ENCODE measurements at regions not wholly inside any gene's neighbourhood (a gene's known extent, or its start where the extent isn't known, plus 50 kb on each side); places are given as distances from the start of the nearest gene placed in this dataset.

DNA sequence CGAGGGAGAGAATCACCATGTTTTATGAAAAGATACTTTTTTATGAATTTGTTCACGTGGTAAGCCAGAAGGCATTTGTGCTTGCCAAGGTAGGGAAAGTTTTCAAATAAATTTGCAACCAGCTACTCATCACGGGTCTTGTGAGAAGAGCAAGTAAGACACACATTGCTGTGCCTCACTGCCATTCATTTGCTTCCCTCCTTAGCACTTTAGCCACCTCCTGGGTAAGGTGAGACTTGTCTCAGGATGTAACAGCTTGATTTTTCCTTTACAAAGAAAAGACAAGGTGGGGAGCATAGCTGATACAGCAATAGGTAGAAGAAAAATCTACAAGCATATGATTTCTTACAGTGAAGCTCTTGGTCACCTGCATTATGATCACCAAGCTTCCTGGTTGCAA is 342.4 kb upstream of the GRM3 start:
- no peak for DNase-seq
- no peak overlapping the region for H3K4me3 Mint-ChIP-seq
- no peak overlapping the region for H3K27ac Mint-ChIP-seq
- H3K36me3 Mint-ChIP-seq, result no peaks in the 10 kb centered on the region
- peaks cover 8% of the 10 kb centered on the region for H3K9me3 Mint-ChIP-seq
- no peaks in the 10 kb centered on the region for H3K4me1 Mint-ChIP-seq
- H3K27me3 Mint-ChIP-seq, result no peaks in the 10 kb centered on the region

GRCh38 chr7:86295526-86295925 is 348.2 kb upstream of the GRM3 start:
- Mint-ChIP-seq H3K27me3 (no peaks in the 10 kb centered on the region), H3K27ac (no peak overlapping the region), H3K4me3 (no peak overlapping the region), H3K9me3 (peaks cover 3% of the 10 kb centered on the region), H3K4me1 (no peaks in the 10 kb centered on the region), H3K36me3 (no peaks in the 10 kb centered on the region)
- no peak for DNase-seq

GRCh38 chr7:86282014-86282682 is 361.6 kb upstream of the GRM3 start:
- Mint-ChIP-seq H3K36me3 (no peaks in the 10 kb centered on the region), H3K9me3 (peaks cover 4% of the 10 kb centered on the region), H3K27ac (no peak overlapping the region), H3K27me3 (no peaks in the 10 kb centered on the region), H3K4me1 (no peaks in the 10 kb centered on the region), H3K4me3 (no peak overlapping the region)
- no peak for DNase-seq

DNA sequence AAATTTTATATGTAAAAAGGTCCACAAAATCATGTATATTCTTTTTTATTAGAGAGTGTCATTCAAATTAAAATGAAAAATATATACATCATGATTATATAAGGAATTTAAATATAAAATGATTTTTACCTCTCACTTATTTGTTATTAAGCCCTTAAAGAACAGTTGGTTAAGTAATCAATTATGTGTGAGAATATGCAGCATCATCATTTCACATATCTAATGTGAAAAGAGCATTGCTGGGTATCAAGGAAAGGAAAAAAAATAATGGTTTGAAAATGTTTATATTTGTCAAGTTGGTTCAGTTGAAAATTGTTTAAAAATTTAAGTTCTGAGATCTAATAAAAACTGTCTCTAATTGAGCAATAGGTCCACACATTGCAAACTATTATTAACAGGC is 363.6 kb upstream of the GRM3 start:
- no peaks in the 10 kb centered on the region for H3K4me1 Mint-ChIP-seq
- no peaks in the 10 kb centered on the region for H3K27me3 Mint-ChIP-seq
- H3K36me3 Mint-ChIP-seq, result no peaks in the 10 kb centered on the region

DNA sequence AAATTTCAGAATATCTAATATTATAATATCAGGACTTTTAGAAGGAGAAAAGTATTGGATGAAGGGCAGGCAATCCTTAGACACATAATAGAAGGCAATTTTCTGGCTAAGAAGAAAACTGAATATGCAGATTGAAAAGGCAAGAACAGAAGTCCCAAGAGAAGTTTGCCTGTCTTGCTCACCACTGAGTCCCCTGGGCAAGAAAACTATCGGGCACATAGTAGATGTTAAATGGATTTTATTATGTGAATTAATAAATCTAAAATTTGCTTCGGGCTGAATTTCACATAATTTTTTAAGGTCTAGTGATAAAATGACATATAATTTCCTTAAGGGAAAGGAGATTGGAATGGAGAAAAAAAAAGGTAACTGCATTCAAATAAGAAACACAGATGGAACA is 380.9 kb upstream of the GRM3 start:
- Mint-ChIP-seq H3K9me3 (peaks cover 8% of the 10 kb centered on the region), H3K27ac (no peak overlapping the region), H3K36me3 (no peaks in the 10 kb centered on the region), H3K27me3 (no peaks in the 10 kb centered on the region), H3K4me1 (no peaks in the 10 kb centered on the region), H3K4me3 (no peak overlapping the region)
- DNase-seq, result no peak

More for the DNA sequence above, 363.6 kb upstream of the GRM3 start:
- Mint-ChIP-seq H3K9me3 (peaks cover 4% of the 10 kb centered on the region), H3K4me3 (no peak overlapping the region), H3K27ac (no peak overlapping the region)
- DNase-seq, result no peak

- Mint-ChIP-seq H3K4me3 (no peak overlapping the region), H3K27me3 (no peaks in the 10 kb centered on the region), H3K9me3 (peaks cover 11% of the 10 kb centered on the region), H3K4me1 (no peaks in the 10 kb centered on the region), H3K27ac (no peak overlapping the region), H3K36me3 (no peaks in the 10 kb centered on the region)
- no peak for DNase-seq
Measured at GRCh38 chr7:86257894-86258293, 385.8 kb upstream of the GRM3 start.

- Mint-ChIP-seq H3K27me3 (no peaks in the 10 kb centered on the region), H3K36me3 (no peaks in the 10 kb centered on the region), H3K27ac (no peak overlapping the region), H3K9me3 (peaks cover 16% of the 10 kb centered on the region), H3K4me1 (no peaks in the 10 kb centered on the region), H3K4me3 (no peak overlapping the region)
- no peak for DNase-seq
Measured at GRCh38 chr7:86252406-86252805, 391.3 kb upstream of the GRM3 start.

GRCh38 chr7:86248977-86249376 is 394.7 kb upstream of the GRM3 start:
- DNase-seq, result no peak
- Mint-ChIP-seq H3K4me1 (no peaks in the 10 kb centered on the region), H3K27me3 (no peaks in the 10 kb centered on the region), H3K9me3 (peaks cover 17% of the 10 kb centered on the region), H3K4me3 (no peak overlapping the region), H3K27ac (no peak overlapping the region), H3K36me3 (no peaks in the 10 kb centered on the region)

- Mint-ChIP-seq H3K36me3 (no peaks in the 10 kb centered on the region), H3K9me3 (peaks cover 10% of the 10 kb centered on the region)
- DNase-seq, result no peak
Measured at GRCh38 chr7:86243171-86243570, 400.5 kb upstream of the GRM3 start.

DNA sequence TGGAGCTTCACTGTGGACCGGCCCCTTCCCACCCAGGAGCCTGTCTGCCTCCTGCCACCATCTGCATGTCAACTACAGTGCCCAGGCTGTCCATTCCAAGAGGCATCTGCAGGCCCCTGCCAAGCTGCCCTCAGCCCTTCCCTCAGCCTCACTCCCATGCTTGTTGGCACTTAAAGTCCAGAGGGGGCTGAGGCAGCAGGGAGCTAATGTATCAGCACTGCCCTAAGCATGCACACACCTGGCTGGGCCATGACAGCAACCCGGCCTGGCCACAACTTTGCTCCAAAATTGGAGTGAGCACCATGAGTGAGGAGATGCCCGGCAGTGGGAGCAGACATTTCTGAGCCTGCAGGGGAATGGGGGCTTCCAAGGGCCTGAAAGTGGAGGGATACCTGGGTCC is 417.5 kb upstream of the GRM3 start:
- no peaks in the 10 kb centered on the region for H3K27me3 Mint-ChIP-seq
- no peak overlapping the region for H3K27ac Mint-ChIP-seq
- H3K4me3 Mint-ChIP-seq, result no peak overlapping the region
- H3K36me3 Mint-ChIP-seq, result peaks cover 1% of the 10 kb centered on the region
- DNase-seq, result no peak
- no peaks in the 10 kb centered on the region for H3K4me1 Mint-ChIP-seq
- H3K9me3 Mint-ChIP-seq, result peaks cover 20% of the 10 kb centered on the region

More at GRCh38 chr7:86243171-86243570, 400.5 kb upstream of the GRM3 start:
- Mint-ChIP-seq H3K4me3 (no peak overlapping the region), H3K4me1 (no peaks in the 10 kb centered on the region), H3K27me3 (no peaks in the 10 kb centered on the region), H3K27ac (no peak overlapping the region)

- no peaks in the 10 kb centered on the region for H3K27me3 Mint-ChIP-seq
- no peak overlapping the region for H3K4me3 Mint-ChIP-seq
- no peaks in the 10 kb centered on the region for H3K36me3 Mint-ChIP-seq
- DNase-seq, result no peak
- no peak overlapping the region for H3K27ac Mint-ChIP-seq
- peaks cover 14% of the 10 kb centered on the region for H3K9me3 Mint-ChIP-seq
- no peaks in the 10 kb centered on the region for H3K4me1 Mint-ChIP-seq
Measured at GRCh38 chr7:86222806-86223205, 420.9 kb upstream of the GRM3 start.

DNA sequence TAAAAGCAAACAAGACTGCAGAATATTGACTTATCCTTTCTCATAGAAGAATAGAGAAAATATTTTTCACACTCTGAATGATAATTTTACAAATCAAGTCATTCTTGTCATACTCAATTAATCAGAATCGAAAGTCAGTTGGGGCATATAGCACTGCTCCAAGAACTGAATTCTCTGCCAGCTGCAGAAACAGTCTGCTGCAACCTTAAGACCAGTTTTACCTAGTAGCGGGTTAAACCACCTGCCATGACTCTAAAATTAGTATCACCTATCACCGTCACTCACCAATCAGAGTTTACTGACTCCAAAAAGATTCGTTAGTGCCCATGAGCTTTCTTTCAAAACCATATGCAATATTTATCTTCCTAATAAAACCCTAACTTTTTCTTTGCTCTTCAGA is 429.0 kb upstream of the GRM3 start:
- Mint-ChIP-seq H3K9me3 (no peaks in the 10 kb centered on the region), H3K27ac (no peak overlapping the region), H3K4me1 (no peaks in the 10 kb centered on the region), H3K36me3 (no peaks in the 10 kb centered on the region), H3K4me3 (no peak overlapping the region), H3K27me3 (no peaks in the 10 kb centered on the region)
- DNase-seq, result no peak

DNA sequence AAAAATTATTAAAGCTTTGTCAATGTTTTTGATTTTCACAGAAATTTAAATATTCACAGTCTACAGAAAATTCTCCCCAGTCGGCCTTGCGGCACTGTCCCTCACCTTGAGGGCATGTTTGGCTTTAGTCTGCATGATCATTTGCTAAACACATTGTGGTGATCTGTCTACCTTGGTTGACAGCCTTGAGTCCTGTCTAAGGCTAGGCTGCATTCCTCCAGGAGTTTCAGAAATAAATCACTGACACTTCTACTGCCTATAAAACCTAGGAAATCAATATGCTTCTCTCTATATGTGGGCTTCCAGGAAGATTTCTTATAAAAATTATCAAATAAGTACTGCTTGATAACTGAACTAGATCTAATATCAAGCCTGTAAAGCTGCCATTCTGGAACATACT is 430.7 kb upstream of the GRM3 start:
- Mint-ChIP-seq H3K27me3 (no peaks in the 10 kb centered on the region), H3K27ac (no peak overlapping the region), H3K4me1 (no peaks in the 10 kb centered on the region), H3K9me3 (no peaks in the 10 kb centered on the region), H3K4me3 (no peak overlapping the region), H3K36me3 (no peaks in the 10 kb centered on the region)
- no peak for DNase-seq

DNA sequence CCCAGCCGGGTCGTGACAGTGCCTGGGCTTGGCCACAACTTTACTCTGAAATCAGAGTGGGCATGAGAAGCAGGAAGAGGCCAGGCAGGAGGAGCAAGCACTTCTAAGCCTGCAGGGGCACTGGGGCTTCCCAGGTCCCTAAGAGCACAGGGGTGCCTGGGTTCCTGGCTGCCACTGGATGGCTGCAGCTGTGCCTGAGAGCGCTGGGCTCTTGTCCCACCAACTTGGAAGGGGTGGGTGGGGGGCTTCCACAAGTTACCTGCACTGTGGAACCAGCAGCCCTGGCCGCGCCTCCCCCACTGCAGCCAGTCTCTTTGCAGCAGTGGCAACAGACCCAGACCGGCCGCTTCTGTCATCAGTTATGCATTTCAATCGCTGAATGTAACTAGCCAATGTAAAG is 434.7 kb upstream of the GRM3 start:
- no peak for DNase-seq
- no peaks in the 10 kb centered on the region for H3K27me3 Mint-ChIP-seq
- no peak overlapping the region for H3K27ac Mint-ChIP-seq
- H3K4me1 Mint-ChIP-seq, result no peaks in the 10 kb centered on the region
- no peaks in the 10 kb centered on the region for H3K36me3 Mint-ChIP-seq
- H3K9me3 Mint-ChIP-seq, result no peaks in the 10 kb centered on the region
- no peak overlapping the region for H3K4me3 Mint-ChIP-seq

GRCh38 chr7:86207740-86208139 is 436.0 kb upstream of the GRM3 start:
- H3K27me3 Mint-ChIP-seq, result no peaks in the 10 kb centered on the region
- H3K9me3 Mint-ChIP-seq, result no peaks in the 10 kb centered on the region

DNA sequence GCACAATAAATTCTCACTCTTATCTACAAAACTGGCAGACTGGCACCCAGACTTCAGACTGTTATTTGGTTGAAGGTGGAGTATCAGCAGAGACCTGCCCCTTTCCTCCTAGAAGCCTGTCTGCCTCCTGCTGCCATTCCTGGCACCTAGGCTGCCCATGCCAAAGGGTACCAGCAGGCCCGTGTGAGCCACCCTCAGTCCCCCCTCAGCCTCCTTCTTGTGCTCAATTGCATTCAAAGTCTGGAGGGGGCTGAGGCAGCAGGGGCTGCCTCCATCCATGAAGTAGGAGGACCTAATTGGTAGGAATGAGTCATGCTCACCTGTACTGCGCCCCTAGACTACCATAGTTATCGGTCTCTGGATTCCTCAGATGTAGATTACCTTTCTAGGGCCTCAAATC is 440.9 kb upstream of the GRM3 start:
- Mint-ChIP-seq H3K4me1 (no peaks in the 10 kb centered on the region), H3K27ac (no peak overlapping the region), H3K36me3 (no peaks in the 10 kb centered on the region), H3K9me3 (peaks cover 1% of the 10 kb centered on the region), H3K27me3 (no peaks in the 10 kb centered on the region), H3K4me3 (no peak overlapping the region)
- no peak for DNase-seq

More at GRCh38 chr7:86207740-86208139, 436.0 kb upstream of the GRM3 start:
- Mint-ChIP-seq H3K27ac (no peak overlapping the region), H3K4me1 (no peaks in the 10 kb centered on the region), H3K36me3 (no peaks in the 10 kb centered on the region), H3K4me3 (no peak overlapping the region)
- DNase-seq, result no peak
